ENCODE measurements at regions not wholly inside any gene's neighbourhood (a gene's known extent, or its start where the extent isn't known, plus 50 kb on each side); places are given as distances from the start of the nearest gene placed in this dataset.

DNA sequence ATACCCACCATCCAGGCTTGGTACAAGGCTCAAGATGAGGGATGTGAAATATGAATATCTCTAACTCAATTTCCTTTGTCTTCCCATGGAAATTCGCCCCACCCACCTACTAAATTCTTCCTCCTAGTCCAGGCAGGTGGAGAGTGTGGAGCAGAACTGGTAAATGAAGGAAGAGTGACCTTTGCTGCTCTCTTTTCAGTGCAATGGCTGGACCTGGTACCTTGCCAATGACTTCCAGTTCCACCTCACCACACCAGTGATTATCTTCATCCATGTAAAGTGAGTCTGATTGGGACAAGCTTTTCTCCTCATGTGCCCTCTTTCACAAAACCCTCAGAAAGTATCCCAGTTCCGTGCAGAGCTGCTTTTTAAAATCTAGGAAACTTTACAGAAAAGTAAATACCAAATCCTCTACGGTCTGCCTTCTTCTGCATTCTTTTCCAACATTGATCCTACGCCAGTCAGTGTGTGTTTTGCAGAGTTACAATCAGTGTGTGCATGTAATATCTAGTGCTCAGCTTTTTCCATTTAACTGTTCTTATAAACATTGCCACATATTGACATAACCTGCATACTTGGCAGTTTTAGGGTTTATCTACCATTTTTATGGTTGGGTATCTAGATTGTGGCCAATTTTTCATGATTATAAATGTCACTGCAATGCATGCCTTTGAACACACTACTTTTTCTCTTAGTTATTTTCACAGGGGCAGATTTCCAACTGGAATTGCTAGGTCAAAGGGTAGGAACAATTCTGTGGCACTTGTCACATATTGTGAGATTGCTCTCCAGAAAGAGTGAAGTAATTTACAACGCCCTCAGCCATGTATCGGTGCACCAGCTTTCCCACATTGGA, 86.5 kb upstream of the SEC11C start:
- H3K4me3 ChIP-seq (replicated peaks in 1 of 3; ENCODE audit: insufficient read depth in 1 of 3, low read depth in 2 of 3, low read length in 3 of 3), result no peak overlapping the region
- in situ Hi-C loops (cut with HindIII; ENCODE audit: extremely low pct_ligation_motif_present, low pct_unique_long_range_greater_than_20kb) (loop anchor here (10.0 to 25.0 kb wide), 3 partner anchors 268 to 666 kb away; no protein-coding TSS in a partner anchor), intact Hi-C loops (cut with micrococcal nuclease; ENCODE audit: unreplicated experiment) (no loop called here)
- no TSS peak for BruUV-seq (replicated peaks)
- H3K4me1 ChIP-seq (ENCODE audit: insufficient read depth, low read length), result no peaks in the 10 kb centered on the region
- H3K36me3 ChIP-seq (replicated peaks in 1 of 2; ENCODE audit: control insufficient read depth in 1 of 2, insufficient read depth in 2 of 2, low read length in 2 of 2), result no peaks in the 10 kb centered on the region
- no peak overlapping the region for H3K27ac ChIP-seq (ENCODE audit: extremely low read length, insufficient read depth, low read length)
- FAIRE-seq, result no peak
- H2AFZ ChIP-seq (ENCODE audit: low read length), result no peak overlapping the region
- 11% methylated on average over 6 of the region's 6 CpGs for WGBS (ENCODE audit: low lambda C conversion rate)
- no peaks in the 10 kb centered on the region for H4K20me1 ChIP-seq (ENCODE audit: insufficient read depth, low read length)
- TF ChIP-seq TBP (CRISPR knock-in tag; IDR thresholded peaks at IDR 0.05) (no peak), TBL1XR1 (IDR thresholded peaks at IDR 0.05; ENCODE audit: borderline replicate concordance, low read length, partially characterized antibody) (no peak)
- TF ChIP-seq, protein P1, sequence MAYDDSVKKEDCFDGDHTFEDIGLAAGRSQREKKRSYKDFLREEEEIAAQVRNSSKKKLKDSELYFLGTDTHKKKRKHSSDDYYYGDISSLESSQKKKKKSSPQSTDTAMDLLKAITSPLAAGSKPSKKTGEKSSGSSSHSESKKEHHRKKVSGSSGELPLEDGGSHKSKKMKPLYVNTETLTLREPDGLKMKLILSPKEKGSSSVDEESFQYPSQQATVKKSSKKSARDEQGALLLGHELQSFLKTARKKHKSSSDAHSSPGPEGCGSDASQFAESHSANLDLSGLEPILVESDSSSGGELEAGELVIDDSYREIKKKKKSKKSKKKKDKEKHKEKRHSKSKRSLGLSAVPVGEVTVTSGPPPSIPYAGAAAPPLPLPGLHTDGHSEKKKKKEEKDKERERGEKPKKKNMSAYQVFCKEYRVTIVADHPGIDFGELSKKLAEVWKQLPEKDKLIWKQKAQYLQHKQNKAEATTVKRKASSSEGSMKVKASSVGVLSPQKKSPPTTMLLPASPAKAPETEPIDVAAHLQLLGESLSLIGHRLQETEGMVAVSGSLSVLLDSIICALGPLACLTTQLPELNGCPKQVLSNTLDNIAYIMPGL (CRISPR knock-in tag; IDR thresholded peaks at IDR 0.05; ENCODE audit: borderline replicate concordance in 1 of 2, low read depth in 1 of 2), result no peak
- H3K9me3 ChIP-seq (ENCODE audit: low read length), result no peaks in the 10 kb centered on the region
- no peak overlapping the region for H3K4me2 ChIP-seq (ENCODE audit: low read depth, low read length)
- DNase-seq (ENCODE audit: low spot score), result no peak
- no peak overlapping the region for H3K9ac ChIP-seq (ENCODE audit: insufficient read depth, low read depth, low read length)
- ATAC-seq, result no peak
- ChIA-PET POLR2A (no interaction called here), CTCF (ENCODE audit: low intra/inter-chr PET ratio, low total read pairs) (no interaction called here)
- H3K79me2 ChIP-seq (ENCODE audit: insufficient read depth, low read length), result no peaks in the 10 kb centered on the region
- H3K27me3 ChIP-seq (ENCODE audit: control insufficient read depth in 1 of 2, insufficient read depth in 2 of 2, low read length in 2 of 2), result peaks cover 2 to 35% of the 10 kb centered on the region in 2 experiments; a peak in 4 of 5 replicates

Data from HepG2 (cell line).